Astrocyte of the cerebellum (primary cell): ENCODE measurements at regions not wholly inside any gene's neighbourhood (a gene's known extent, or its start where the extent isn't known, plus 50 kb on each side); places are given as distances from the start of the nearest gene placed in this dataset.

Source experiments
- DNase-seq: peaks from one replicate; pipeline ENCODE4 v3.0.0-alpha.2; 2011; ENCODE audit warnings: low read depth
- H3K4me3 ChIP-seq: 2 replicates; pipeline ENCODE4 v1.5.1; 2011; ENCODE audit warnings: mild to moderate bottlenecking, low read depth, low read length, moderate library complexity
- CTCF ChIP-seq: IDR thresholded peaks from 2 replicates; pipeline ENCODE4 v1.5.1; 2012; ENCODE audit warnings: low read length, low read depth, moderate library complexity, mild to moderate bottlenecking; ENCODE audit errors: missing control alignments
- in situ Hi-C: cut with HindIII; loops from 2 replicates; pipeline ENCODE4 v1.10.0; 2017; ENCODE audit warnings: low sequenced_read_pairs

- no peak for TF ChIP-seq CTCF
- H3K4me3 ChIP-seq, result no peak overlapping the region
- no peak for DNase-seq
- in situ Hi-C loops, result no loop called here
Measured at GRCh38 chr18:37640504-37640903, 74.9 kb upstream of the CELF4 start.

- no peak for DNase-seq
- in situ Hi-C loops, result no loop called here
- no peak overlapping the region for H3K4me3 ChIP-seq
- no peak for TF ChIP-seq CTCF
Measured at GRCh38 chr18:37639846-37640245, 74.2 kb upstream of the CELF4 start.

- no peak for TF ChIP-seq CTCF
- in situ Hi-C loops, result no loop called here
- H3K4me3 ChIP-seq, result no peak overlapping the region
- DNase-seq, result no peak
Measured at GRCh38 chr18:37637478-37637850, 71.9 kb upstream of the CELF4 start.

- no peak for TF ChIP-seq CTCF
- in situ Hi-C loops, result no loop called here
- DNase-seq, result no peak
- no peak overlapping the region for H3K4me3 ChIP-seq
Measured at GRCh38 chr18:37636831-37637477, 71.4 kb upstream of the CELF4 start.

- no peak for DNase-seq
- H3K4me3 ChIP-seq, result no peak overlapping the region
- no peak for TF ChIP-seq CTCF
- in situ Hi-C loops, result no loop called here
Measured at GRCh38 chr18:37634516-37634915, 68.9 kb upstream of the CELF4 start.

- in situ Hi-C loops, result no loop called here
- DNase-seq, result no peak
- no peak overlapping the region for H3K4me3 ChIP-seq
- no peak for TF ChIP-seq CTCF
Measured at GRCh38 chr18:37631422-37631821, 65.8 kb upstream of the CELF4 start.

- no peak for DNase-seq
- no peak overlapping the region for H3K4me3 ChIP-seq
- in situ Hi-C loops, result no loop called here
- no peak for TF ChIP-seq CTCF
Measured at GRCh38 chr18:37630334-37630733, 64.7 kb upstream of the CELF4 start.
